Stimulated activated CD8-positive, alpha-beta memory T cell treated with anti-CD3 and anti-CD28 coated beads, Interleukin-12 subunit alpha, Interleukin-12 subunit beta, amount 100 ng/mL, for 24 hours (primary cell): ENCODE measurements at regions not wholly inside any gene's neighbourhood (a gene's known extent, or its start where the extent isn't known, plus 50 kb on each side); places are given as distances from the start of the nearest gene placed in this dataset.

Experiments
- DNase-seq: peaks from one replicate; pipeline ENCODE4 v3.0.0-alpha.2; 2020; ENCODE audit errors: extremely low read depth

- no peak for DNase-seq
Measured at GRCh38 chr3:177529071-177529550, 331.8 kb upstream of the TBL1XR1 start.

GRCh38 chr3:177529716-177530335 is 332.5 kb upstream of the TBL1XR1 start:
- no peak for DNase-seq

- DNase-seq = no peak
Measured at GRCh38 chr3:177530908-177531307, 333.6 kb upstream of the TBL1XR1 start.

GRCh38 chr3:177536873-177537272 is 339.6 kb upstream of the TBL1XR1 start:
- no peak for DNase-seq

GRCh38 chr3:177537612-177538011 is 340.3 kb upstream of the TBL1XR1 start:
- DNase-seq = no peak

- DNase-seq = no peak
Measured at GRCh38 chr3:177538048-177538749, 340.9 kb upstream of the TBL1XR1 start.

GRCh38 chr3:177538750-177539730 is 341.8 kb upstream of the TBL1XR1 start:
- no peak for DNase-seq

- DNase-seq = no peak
Measured at GRCh38 chr3:177541541-177541940, 344.3 kb upstream of the TBL1XR1 start.

- no peak for DNase-seq
Measured at GRCh38 chr3:177545964-177546363, 348.7 kb upstream of the TBL1XR1 start.

GRCh38 chr3:177547711-177548350 is 350.5 kb upstream of the TBL1XR1 start:
- DNase-seq = no peak

- no peak for DNase-seq
Measured at GRCh38 chr3:177550667-177551066, 353.4 kb upstream of the TBL1XR1 start.

GRCh38 chr3:177551431-177551836 is 354.2 kb upstream of the TBL1XR1 start:
- DNase-seq = no peak

GRCh38 chr3:177552051-177552450 is 354.8 kb upstream of the TBL1XR1 start:
- no peak for DNase-seq

- no peak for DNase-seq
Measured at GRCh38 chr3:177553012-177553411, 355.7 kb upstream of the TBL1XR1 start.

GRCh38 chr3:177553579-177553978 is 356.3 kb upstream of the TBL1XR1 start:
- DNase-seq = no peak

GRCh38 chr3:177554895-177555759 is 357.8 kb upstream of the TBL1XR1 start:
- no peak for DNase-seq

GRCh38 chr3:177557548-177557947 is 360.3 kb upstream of the TBL1XR1 start:
- DNase-seq = no peak

- DNase-seq = no peak
Measured at GRCh38 chr3:177561365-177561764, 364.1 kb upstream of the TBL1XR1 start.

- no peak for DNase-seq
Measured at GRCh38 chr3:177561769-177562392, 364.6 kb upstream of the TBL1XR1 start.

- DNase-seq = no peak
Measured at GRCh38 chr3:177563243-177563780, 366.0 kb upstream of the TBL1XR1 start.
